IPS DF 4.7 (cell line): ENCODE measurements at regions not wholly inside any gene's neighbourhood (a gene's known extent, or its start where the extent isn't known, plus 50 kb on each side); places are given as distances from the start of the nearest gene placed in this dataset.

ENCODE experiments used
- DNase-seq: peaks from one replicate; pipeline ENCODE4 v3.0.0-alpha.2; 2013; ENCODE audit warnings: low spot score; ENCODE audit errors: extremely low read depth

DNA sequence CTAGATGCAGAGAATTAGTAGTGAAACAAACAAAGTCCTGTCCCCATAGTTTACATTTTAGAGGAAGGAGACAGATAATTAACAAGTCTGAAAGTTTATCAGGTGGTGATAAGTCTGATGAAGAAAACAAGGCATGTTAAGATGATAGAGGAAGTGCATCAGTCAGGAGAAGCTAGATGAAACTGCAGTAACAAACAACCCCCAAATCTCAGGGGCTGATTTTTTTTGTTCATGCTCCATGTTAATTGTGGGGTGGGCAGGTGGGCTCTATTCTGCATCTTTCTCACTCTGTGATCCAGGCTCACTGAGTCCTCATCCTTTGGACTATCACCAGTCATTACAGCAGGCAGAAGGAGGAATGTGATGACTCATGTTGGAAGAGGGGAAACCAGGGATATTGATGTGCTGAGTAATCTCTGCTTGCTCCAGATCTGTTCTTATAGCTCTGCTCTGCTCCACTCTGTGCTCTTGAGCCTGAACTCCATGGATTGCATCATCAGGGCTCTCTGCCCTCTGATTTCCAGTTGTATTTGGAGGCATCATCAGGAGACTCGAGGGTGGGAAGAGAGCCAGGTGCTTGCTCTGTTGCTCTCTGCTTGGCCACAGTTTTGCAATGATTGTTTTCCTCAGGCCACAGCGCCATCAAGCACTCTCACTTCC is 166.9 kb downstream of the IER5 start:
- no peak for DNase-seq

DNA sequence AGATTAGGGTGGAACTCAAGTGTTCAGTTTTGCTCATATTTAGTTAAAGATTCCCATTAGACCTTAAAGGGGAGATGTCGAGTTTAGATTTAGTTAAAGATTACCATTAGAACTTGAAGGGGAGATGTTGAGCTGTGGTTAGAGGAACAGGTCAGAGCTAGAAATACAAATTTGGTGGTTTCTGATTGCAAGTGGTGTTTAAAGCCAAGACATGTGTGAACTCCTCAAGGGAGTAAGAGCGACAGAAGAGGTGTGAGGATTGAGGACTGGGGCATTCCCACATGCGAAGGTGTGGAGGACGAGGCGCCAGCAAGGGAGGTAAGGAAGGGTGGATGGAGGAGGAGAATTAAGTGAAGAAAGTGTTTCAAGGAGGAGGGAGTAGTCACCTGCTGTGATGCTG is 168.6 kb downstream of the IER5 start:
- DNase-seq: no peak

GRCh38 chr1:181259026-181259745 is 170.7 kb downstream of the IER5 start:
- no peak for DNase-seq

DNA sequence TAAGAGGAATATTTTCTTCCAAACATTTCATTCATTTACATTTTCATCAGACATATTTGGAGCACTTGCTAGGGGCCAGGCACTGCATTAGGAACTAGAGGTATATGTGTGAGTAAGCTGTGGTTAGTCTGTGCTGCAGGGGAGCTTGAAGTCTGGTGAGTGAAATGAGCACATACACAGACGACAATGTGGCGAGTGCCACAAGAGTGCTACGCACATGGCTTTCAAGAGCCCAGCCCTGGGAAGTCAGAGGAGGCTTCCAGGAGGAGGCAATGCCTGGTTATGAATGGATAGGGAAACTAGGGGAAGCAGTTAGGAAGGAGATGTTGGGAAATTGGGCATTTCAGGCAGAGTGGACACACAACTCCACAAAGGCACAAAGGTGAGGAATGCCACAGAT is 171.8 kb downstream of the IER5 start:
- no peak for DNase-seq

DNA sequence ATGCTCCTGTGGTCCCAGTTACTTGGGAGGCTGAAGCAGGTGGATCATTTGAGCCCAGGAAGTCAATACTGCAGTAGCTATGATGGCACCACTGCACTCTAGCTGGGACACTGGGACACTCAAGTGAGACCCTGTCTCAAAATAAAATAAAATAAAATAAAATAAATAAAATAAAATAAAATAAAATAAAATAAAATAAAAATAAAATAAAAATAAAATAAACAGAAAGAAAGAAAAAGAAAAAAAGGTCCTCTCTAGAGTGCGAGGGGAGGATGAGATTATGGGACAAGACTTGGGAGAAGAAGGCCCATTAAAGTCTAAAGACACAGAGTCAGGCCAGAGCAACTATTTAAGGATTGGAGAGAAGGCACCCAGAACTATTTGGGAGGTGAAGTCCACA is 172.5 kb downstream of the IER5 start:
- no peak for DNase-seq

DNA sequence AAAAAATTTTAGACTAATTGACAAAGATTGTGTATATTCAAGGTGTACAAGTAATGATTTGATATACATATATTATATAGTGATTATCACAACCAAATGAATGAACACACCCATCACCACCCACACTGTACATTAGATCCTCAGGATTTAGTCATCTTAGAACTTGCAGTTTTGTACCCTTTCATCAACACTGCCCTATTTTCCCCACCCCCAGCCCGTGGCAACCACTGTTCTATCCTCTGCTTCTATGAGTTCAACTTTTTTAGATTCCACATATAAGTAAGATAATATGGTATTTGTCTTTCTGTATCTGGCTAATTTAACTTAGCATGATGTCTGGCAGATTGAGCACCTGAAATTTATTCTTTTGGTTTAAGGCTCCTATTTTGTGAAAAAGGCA is 173.6 kb downstream of the IER5 start:
- no peak for DNase-seq

- no peak for DNase-seq
These were observed 174.9 kb downstream of the IER5 start for GRCh38 chr1:181263444-181263843.

DNA sequence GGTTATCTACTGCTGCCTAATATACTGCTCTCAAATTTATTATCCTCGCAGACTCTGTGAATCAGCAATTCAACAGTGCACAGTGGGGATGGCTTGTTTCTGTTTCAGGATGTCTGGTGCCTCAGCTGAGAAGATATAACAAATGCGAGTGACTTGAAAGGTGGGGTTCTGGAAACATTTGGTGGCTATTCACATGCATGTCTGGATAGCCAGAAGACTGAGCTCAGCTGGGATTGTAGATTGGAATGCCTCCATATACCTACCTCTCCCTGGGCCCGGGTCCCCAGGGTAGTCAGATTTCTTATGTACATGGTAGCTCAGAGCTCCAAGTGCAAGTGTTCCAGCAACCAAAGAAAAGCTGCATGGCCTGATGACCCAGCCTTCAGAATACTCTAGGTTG is 176.3 kb downstream of the IER5 start:
- no peak for DNase-seq

- DNase-seq: no peak
These were observed 196.5 kb downstream of the IER5 start for GRCh38 chr1:181284978-181285377.

DNA sequence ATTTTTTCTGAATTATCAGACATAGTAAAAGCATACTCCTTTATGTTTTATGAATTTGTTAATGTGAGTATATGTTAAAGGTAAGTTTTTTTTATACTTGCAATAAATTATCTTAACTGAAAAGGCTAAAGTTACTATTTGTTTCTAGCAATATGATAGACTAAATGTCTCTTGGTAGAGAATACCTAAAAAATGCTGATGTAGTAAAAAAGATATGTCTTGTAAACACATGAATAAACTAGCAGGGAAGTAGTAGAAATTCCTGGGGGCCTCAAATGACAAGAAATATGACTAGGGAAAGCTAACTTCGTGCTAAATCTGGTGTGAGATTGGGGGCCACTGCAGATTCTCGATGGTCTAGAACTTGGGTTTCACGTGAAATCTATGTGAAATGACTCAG is 188.1 kb upstream of the CACNA1E start:
- DNase-seq: no peak

GRCh38 chr1:181296180-181296579 is 187.1 kb upstream of the CACNA1E start:
- DNase-seq: no peak

DNA sequence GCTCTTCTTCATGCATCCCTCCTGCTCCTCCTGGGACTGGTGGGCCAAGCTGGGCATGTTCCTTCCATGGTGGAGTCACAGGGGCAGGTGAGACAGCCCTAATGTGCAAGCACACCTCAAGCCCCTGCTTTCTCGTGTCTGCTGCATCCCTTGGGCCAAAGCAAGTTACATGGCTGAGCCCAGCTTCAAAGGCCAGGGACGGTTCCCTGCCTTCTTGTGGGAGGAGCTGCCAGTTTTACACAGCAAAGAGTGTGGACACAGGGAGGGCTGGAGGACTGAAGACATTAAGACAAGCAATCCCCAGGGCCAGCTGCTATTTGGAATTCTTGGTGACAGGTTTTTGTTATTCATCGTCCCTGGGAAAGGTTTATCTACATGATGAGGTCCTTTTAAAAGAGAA is 175.2 kb upstream of the CACNA1E start:
- DNase-seq: no peak

GRCh38 chr1:181310560-181310959 is 172.8 kb upstream of the CACNA1E start:
- DNase-seq: no peak

DNA sequence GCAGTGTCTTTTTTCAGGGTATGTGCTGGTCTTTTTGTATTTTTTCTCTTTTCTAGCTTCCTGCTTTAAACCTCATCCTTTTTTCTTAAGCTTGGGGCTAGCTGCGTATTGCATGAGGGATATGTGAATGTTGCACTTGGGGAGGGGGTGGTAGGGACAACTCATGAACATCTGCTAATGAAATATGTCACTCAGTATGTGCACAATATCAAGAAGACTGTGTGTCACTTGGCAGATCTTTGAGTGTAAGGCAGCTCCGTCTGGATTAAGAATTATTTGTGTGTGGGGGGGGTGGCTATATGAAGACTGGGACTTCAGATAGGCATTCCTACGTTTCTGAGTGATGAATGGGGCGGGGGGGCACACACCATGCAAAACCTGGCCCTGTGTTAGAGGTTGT is 170.4 kb upstream of the CACNA1E start:
- DNase-seq: no peak

DNA sequence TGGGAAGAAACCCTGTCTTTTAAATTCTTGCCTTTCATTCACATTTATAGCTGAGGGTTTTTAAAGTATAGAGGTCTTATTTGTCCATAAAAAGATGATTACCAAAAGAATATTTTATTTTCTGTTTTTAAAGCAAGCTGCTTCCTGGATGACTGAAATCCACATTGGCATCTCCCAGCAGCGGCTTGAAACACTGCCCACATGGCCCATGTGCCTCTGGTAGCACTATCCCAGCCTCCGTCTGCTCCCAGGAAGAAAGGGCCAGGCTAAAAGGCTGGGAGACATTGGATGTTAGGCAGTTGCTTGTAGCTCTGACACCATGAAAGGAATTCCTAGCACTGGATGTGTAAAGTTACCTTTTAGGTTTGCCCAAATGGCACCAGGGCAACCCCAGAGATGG is 169.9 kb upstream of the CACNA1E start:
- no peak for DNase-seq

- no peak for DNase-seq
These were observed 169.3 kb upstream of the CACNA1E start for GRCh38 chr1:181314010-181314409.

DNA sequence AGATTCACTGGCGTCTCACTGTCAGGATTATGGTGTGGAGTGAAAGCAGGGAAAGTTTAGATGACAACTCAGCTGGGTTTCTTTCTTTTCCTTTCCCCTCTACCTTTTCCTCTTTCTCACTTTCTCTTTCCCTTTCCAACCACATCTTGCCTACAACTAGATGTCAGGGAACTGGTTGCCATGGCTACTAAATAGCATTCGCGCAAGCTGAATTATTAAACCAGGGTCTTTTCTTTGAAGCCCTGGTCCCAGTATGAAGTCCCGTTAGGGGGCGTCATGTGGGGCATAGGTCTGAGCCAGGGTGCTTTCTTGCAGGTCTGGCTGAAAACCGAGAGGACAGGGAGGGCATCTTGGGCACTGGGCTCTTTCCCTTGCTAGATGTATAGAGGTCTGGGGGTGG is 168.4 kb upstream of the CACNA1E start:
- no peak for DNase-seq

DNA sequence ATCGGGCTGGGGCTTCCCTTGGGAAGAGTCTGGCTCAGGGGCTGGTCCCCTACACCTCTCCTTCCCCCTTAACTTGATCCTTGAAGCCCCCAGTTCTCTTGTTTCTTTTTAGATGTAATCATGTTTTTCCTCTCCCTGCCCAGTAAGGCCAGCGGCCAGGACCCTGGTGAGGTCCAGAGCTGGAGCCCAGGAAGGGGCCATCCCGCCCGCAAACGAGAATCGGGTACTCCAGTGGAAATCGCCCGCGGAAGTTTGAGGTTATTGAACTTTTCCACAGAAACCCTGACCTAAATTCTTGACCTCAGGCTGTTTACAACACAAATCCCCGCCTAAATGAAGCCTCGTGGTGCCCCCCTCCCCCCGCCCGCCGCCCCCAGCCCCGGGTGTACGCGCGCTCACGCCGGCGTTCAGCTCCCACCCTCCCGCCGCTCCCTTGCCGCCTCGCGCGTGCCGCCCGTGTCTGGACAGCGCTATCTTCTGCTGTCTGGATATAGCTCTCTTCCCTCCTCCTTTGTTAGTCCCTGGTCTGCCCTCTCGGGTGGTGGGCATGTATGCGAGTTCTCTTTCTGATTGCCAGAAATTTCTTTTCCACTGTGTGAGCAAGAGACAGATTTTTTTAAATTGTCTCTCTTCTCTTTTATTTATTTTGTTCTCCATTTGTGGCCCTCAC is 165.9 kb upstream of the CACNA1E start:
- no peak for DNase-seq

- DNase-seq: no peak
These were observed 165.1 kb upstream of the CACNA1E start for GRCh38 chr1:181318022-181318857.

DNA sequence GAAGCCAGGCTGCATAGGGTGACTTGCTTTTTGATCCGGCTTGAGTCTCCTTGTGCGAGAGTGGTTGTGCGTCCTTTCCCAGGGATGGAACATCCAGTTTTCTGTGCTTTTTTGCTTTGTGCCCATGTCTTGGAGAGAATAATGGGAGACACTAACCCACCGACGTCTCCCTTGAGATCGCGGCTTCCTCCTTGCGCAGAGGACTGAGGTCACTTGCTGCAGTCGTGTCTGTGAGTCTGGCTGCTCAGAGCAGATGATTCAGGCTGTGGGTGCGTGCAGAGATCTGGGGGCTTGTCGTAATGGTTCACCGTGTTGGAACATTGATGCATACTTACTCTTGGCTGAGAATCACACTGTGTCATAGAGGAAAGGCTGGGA is 164.5 kb upstream of the CACNA1E start:
- DNase-seq: no peak

DNA sequence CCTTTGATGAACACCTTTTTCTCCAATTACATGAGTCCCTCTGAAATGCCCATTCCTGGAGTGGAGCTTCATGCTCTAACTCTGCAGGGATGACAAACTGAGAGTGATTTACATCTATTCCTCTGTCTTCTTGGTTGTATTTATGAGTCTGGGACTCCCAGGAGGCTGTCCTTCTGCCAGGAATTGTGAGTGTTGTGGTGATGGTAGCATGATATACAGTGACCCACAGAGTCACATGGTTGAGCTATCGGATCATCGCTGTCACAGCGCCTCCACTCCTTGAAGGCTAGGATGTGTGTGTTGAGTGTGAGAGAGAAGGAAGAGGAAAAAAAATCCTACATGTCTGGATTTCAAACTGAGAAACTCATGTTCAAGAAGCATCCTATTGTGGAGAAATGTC is 163.4 kb upstream of the CACNA1E start:
- DNase-seq: no peak
